ENCODE measurements at regions not wholly inside any gene's neighbourhood (a gene's known extent, or its start where the extent isn't known, plus 50 kb on each side); places are given as distances from the start of the nearest gene placed in this dataset.

DNA sequence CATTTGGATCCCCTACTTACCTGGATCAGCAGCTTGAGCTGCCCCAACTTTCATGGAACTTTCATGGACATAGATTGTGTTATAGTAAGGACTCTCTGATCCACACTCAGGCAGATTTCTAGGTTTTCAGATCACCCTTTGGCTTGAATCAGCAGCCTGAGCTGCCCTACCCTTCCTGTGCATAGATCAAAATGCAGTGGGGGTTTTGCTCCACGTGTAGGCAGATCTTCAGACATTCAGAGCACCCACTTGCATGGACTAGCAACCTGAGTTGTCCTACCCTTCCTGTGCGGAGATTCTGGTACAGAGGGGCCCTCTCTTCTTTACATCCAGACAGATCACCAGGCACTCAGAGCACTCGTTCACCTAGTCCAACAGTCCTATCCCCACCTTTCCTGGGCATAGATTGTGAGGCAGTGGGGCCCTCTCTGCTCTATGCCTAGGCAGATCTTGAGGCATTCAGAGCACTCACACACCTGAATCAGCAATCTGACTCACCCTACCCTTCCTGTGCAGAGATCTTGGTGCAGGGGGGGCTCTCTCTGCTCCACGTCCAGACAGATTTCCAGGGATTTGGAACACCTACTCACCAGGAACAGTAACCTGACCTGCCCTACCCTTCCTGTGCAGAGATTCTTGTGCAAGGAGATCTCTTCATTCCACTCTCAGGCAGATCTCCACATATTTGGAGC lies 705.2 kb upstream of the NRSN1 start:
- no peak for TF ChIP-seq EZH2 (IDR thresholded peaks at IDR 0.05; ENCODE audit: borderline replicate concordance)
- TF ChIP-seq EZH2phosphoT487 (IDR thresholded peaks at IDR 0.05; ENCODE audit: low read depth, severe bottlenecking, unreplicated experiment): no peak
- TF ChIP-seq, protein P1, sequence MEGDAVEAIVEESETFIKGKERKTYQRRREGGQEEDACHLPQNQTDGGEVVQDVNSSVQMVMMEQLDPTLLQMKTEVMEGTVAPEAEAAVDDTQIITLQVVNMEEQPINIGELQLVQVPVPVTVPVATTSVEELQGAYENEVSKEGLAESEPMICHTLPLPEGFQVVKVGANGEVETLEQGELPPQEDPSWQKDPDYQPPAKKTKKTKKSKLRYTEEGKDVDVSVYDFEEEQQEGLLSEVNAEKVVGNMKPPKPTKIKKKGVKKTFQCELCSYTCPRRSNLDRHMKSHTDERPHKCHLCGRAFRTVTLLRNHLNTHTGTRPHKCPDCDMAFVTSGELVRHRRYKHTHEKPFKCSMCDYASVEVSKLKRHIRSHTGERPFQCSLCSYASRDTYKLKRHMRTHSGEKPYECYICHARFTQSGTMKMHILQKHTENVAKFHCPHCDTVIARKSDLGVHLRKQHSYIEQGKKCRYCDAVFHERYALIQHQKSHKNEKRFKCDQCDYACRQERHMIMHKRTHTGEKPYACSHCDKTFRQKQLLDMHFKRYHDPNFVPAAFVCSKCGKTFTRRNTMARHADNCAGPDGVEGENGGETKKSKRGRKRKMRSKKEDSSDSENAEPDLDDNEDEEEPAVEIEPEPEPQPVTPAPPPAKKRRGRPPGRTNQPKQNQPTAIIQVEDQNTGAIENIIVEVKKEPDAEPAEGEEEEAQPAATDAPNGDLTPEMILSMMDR (IDR thresholded peaks at IDR 0.05; ENCODE audit: poor library complexity): no peak
- Histone ChIP-seq H3K4me2 (no peak overlapping the region), H3K4me1 (ENCODE audit: insufficient read depth) (no peaks in the 10 kb centered on the region), H3K27me3 (no peaks in the 10 kb centered on the region), H4K20me1 (ENCODE audit: insufficient read depth, poor library complexity, severe bottlenecking) (no peaks in the 10 kb centered on the region), H3K79me2 (no peaks in the 10 kb centered on the region), H3K36me3 (replicated peaks; ENCODE audit: insufficient read depth, low read depth) (no peaks in the 10 kb centered on the region), H3K9me2 (replicated peaks; ENCODE audit: insufficient read depth) (no peaks in the 10 kb centered on the region), H3K9me3 (ENCODE audit: low read depth) (no peaks in the 10 kb centered on the region), H3K4me3 (no peak overlapping the region), H2AFZ (no peak overlapping the region), H3K27ac (no peak overlapping the region)
- DNase-seq (ENCODE audit: low spot score): no peak
- 96% methylated on average over 4 of the region's 4 CpGs for WGBS (ENCODE audit: low lambda C conversion rate, missing lambda C conversion rate)

- no peak overlapping the region for H3K4me2 ChIP-seq
- H3K36me3 ChIP-seq (replicated peaks; ENCODE audit: insufficient read depth, low read depth): no peaks in the 10 kb centered on the region
- no peaks in the 10 kb centered on the region for H4K20me1 ChIP-seq (ENCODE audit: insufficient read depth, poor library complexity, severe bottlenecking)
- no peak overlapping the region for H3K27ac ChIP-seq
- no peaks in the 10 kb centered on the region for H3K79me2 ChIP-seq
- TF ChIP-seq, protein P1 (IDR thresholded peaks at IDR 0.05; ENCODE audit: poor library complexity): no peak
- TF ChIP-seq EZH2phosphoT487 (IDR thresholded peaks at IDR 0.05; ENCODE audit: low read depth, severe bottlenecking, unreplicated experiment) (no peak), EZH2 (IDR thresholded peaks at IDR 0.05; ENCODE audit: borderline replicate concordance) (no peak)
- H3K27me3 ChIP-seq: no peaks in the 10 kb centered on the region
- no peaks in the 10 kb centered on the region for H3K9me3 ChIP-seq (ENCODE audit: low read depth)
- no peaks in the 10 kb centered on the region for H3K9me2 ChIP-seq (replicated peaks; ENCODE audit: insufficient read depth)
- no peaks in the 10 kb centered on the region for H3K4me1 ChIP-seq (ENCODE audit: insufficient read depth)
- H3K4me3 ChIP-seq: no peak overlapping the region
- no peak for DNase-seq (ENCODE audit: low spot score)
- no peak overlapping the region for H2AFZ ChIP-seq
- WGBS (ENCODE audit: low lambda C conversion rate, missing lambda C conversion rate): 90% methylated on average over 3 of the region's 3 CpGs
These were observed 701.4 kb upstream of the NRSN1 start for GRCh38 chr6:23424584-23424983.

- TF ChIP-seq EZH2 (IDR thresholded peaks at IDR 0.05; ENCODE audit: borderline replicate concordance): no peak
- TF ChIP-seq, protein P1 (IDR thresholded peaks at IDR 0.05; ENCODE audit: poor library complexity): no peak
- TF ChIP-seq EZH2phosphoT487 (IDR thresholded peaks at IDR 0.05; ENCODE audit: low read depth, severe bottlenecking, unreplicated experiment): no peak
These were observed 690.9 kb upstream of the NRSN1 start for GRCh38 chr6:23435126-23435525.

More at GRCh38 chr6:23435126-23435525, 690.9 kb upstream of the NRSN1 start:
- no peaks in the 10 kb centered on the region for H3K79me2 ChIP-seq
- no peaks in the 10 kb centered on the region for H3K4me1 ChIP-seq (ENCODE audit: insufficient read depth)
- H3K9me2 ChIP-seq (replicated peaks; ENCODE audit: insufficient read depth): no peaks in the 10 kb centered on the region
- DNase-seq (ENCODE audit: low spot score): no peak
- H3K27me3 ChIP-seq: no peaks in the 10 kb centered on the region
- H2AFZ ChIP-seq: no peak overlapping the region
- no peak overlapping the region for H3K27ac ChIP-seq
- H3K4me2 ChIP-seq: no peak overlapping the region
- H3K4me3 ChIP-seq: no peak overlapping the region
- no peaks in the 10 kb centered on the region for H4K20me1 ChIP-seq (ENCODE audit: insufficient read depth, poor library complexity, severe bottlenecking)
- 85% methylated on average over 2 of the region's 2 CpGs for WGBS (ENCODE audit: low lambda C conversion rate, missing lambda C conversion rate)
- no peaks in the 10 kb centered on the region for H3K9me3 ChIP-seq (ENCODE audit: low read depth)
- no peaks in the 10 kb centered on the region for H3K36me3 ChIP-seq (replicated peaks; ENCODE audit: insufficient read depth, low read depth)
